ENCODE measurements at regions not wholly inside any gene's neighbourhood (a gene's known extent, or its start where the extent isn't known, plus 50 kb on each side); places are given as distances from the start of the nearest gene placed in this dataset.

DNA sequence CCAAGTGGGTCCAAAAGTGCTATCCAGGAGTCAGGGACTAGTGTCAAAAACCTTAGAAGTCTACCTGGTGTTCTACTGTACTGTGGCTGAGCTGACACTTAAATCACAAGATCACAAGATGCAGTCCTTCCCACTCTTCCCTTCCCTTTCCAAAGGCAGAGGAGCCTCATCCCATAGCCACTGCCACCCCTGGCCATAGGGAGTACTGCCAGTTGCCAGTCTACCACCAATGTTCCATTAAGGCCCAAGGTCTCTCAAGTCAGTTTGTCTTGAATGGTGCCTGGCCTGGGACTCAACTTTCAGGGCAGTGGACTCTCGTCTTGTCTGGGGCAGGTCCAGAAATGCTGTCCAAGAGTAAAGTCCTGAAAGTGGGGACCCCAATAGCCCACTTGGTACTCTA, 585.6 kb downstream of the NUP35 start:
- intact Hi-C loops (cut with micrococcal nuclease) (no loop called here), dilution Hi-C loops (cut with MboI; ENCODE audit: extremely low pct_ligation_motif_present, low sequenced_read_pairs) (no loop called here)
- peaks cover 1% of the 10 kb centered on the region for H3K9me3 ChIP-seq (replicated peaks; ENCODE audit: control insufficient read depth, insufficient read depth, low read length)
- no peaks in the 10 kb centered on the region for H3K27me3 ChIP-seq (ENCODE audit: control insufficient read depth in 2 of 2, insufficient read depth in 2 of 2, low read length in 2 of 2)
- CTCF ChIA-PET: no interaction called here
- H3K4me1 ChIP-seq (ENCODE audit: control insufficient read depth, extremely low read depth, insufficient read depth, low read length): no peaks in the 10 kb centered on the region
- TF ChIP-seq MYC (IDR thresholded peaks at IDR 0.05; ENCODE audit: low read depth, low read length) (no peak), EZH2 (IDR thresholded peaks at IDR 0.05; ENCODE audit: borderline replicate concordance, low read depth, low read length, severe bottlenecking) (no peak), JUN (IDR thresholded peaks at IDR 0.05; ENCODE audit: borderline replicate concordance, insufficient read depth, insufficient read length, low read depth) (no peak), POLR2AphosphoS5 (IDR thresholded peaks at IDR 0.05; ENCODE audit: insufficient read depth, low read depth, low read length) (no peak), GATA2 (IDR thresholded peaks at IDR 0.05; ENCODE audit: insufficient read depth, insufficient read length, low read depth, low read length) (no peak), POLR2A (IDR thresholded peaks at IDR 0.05; ENCODE audit: low read depth, low read length) (no peak)
- TF ChIP-seq, protein P1, sequence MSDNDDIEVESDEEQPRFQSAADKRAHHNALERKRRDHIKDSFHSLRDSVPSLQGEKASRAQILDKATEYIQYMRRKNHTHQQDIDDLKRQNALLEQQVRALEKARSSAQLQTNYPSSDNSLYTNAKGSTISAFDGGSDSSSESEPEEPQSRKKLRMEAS (IDR thresholded peaks at IDR 0.05; ENCODE audit: insufficient read depth, insufficient read length): no peak
- TF ChIP-seq, protein P2, sequence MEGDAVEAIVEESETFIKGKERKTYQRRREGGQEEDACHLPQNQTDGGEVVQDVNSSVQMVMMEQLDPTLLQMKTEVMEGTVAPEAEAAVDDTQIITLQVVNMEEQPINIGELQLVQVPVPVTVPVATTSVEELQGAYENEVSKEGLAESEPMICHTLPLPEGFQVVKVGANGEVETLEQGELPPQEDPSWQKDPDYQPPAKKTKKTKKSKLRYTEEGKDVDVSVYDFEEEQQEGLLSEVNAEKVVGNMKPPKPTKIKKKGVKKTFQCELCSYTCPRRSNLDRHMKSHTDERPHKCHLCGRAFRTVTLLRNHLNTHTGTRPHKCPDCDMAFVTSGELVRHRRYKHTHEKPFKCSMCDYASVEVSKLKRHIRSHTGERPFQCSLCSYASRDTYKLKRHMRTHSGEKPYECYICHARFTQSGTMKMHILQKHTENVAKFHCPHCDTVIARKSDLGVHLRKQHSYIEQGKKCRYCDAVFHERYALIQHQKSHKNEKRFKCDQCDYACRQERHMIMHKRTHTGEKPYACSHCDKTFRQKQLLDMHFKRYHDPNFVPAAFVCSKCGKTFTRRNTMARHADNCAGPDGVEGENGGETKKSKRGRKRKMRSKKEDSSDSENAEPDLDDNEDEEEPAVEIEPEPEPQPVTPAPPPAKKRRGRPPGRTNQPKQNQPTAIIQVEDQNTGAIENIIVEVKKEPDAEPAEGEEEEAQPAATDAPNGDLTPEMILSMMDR (IDR thresholded peaks at IDR 0.05; ENCODE audit: extremely low read depth in 1 of 2, insufficient read depth in 1 of 2, low read depth in 1 of 2, low read length in 2 of 2): no peak
- no peaks in the 10 kb centered on the region for H3K36me3 ChIP-seq (ENCODE audit: control insufficient read depth in 2 of 2, extremely low read depth in 1 of 2, insufficient read depth in 2 of 2, low read length in 2 of 2)
- H3K79me2 ChIP-seq (ENCODE audit: control insufficient read depth, insufficient read depth, low read length): no peaks in the 10 kb centered on the region
- POLR2A ChIA-PET: no interaction called here
- H3K4me2 ChIP-seq (ENCODE audit: insufficient read depth, low read length): no peak overlapping the region
- FAIRE-seq (no peak), DNase-seq (ENCODE audit: low read depth, low spot score) (no peak)
- H3K27ac ChIP-seq (ENCODE audit: insufficient read depth, low read depth, low read length): no peak overlapping the region
- H3K9me1 ChIP-seq (replicated peaks; ENCODE audit: control insufficient read depth, extremely low read depth, insufficient read depth, low read length): no peaks in the 10 kb centered on the region
- H3K9ac ChIP-seq (replicated peaks; ENCODE audit: extremely low read depth, insufficient read depth, low read length): no peak overlapping the region
- H3K4me3 ChIP-seq (replicated peaks in 1 of 3; ENCODE audit: insufficient read depth in 1 of 3, low read depth in 1 of 3, low read length in 3 of 3): no peak overlapping the region
- no peaks in the 10 kb centered on the region for H4K20me1 ChIP-seq (replicated peaks; ENCODE audit: control insufficient read depth, extremely low read depth, insufficient read depth, low read length)
- no TSS peak for BruUV-seq (replicated peaks)
- no peak overlapping the region for H2AFZ ChIP-seq (ENCODE audit: low read depth, low read length)

Measured in endothelial cell of umbilical vein (primary cell).